GM18508 (cell line): ENCODE measurements at regions not wholly inside any gene's neighbourhood (a gene's known extent, or its start where the extent isn't known, plus 50 kb on each side); places are given as distances from the start of the nearest gene placed in this dataset.

Source experiments
- ATAC-seq: cut with Tn5 transposase; IDR thresholded peaks from one replicate; pipeline ENCODE4 v1.9.1; 2021; ENCODE audit warnings: moderate number of reproducible peaks; ENCODE audit not compliant: insufficient read depth, unreplicated experiment

- ATAC-seq, result no peak
Measured at GRCh38 chr2:4427083-4427482, 723.7 kb downstream of the DCDC2C start.

- no peak for ATAC-seq
Measured at GRCh38 chr2:4445821-4446220, 742.4 kb downstream of the DCDC2C start.

DNA sequence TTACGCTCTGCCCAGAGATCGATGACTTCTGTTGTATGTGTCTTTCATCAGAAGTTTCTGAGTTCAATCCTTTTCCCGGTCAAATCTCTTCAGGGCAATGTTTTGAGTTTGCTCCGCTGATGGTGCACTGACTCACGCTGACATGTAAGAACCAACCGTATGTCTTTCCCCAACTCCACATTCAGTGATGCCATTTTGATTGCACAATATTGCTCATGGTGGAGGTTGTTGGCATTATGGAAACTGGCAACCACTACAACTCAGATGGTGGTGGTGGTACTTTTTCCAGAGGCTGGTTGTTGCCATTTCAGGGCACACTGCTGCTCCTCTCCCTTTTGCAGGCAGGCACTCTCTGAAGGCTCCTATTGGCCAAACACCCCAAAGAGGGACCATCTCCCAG lies 751.5 kb downstream of the DCDC2C start:
- ATAC-seq, result no peak

DNA sequence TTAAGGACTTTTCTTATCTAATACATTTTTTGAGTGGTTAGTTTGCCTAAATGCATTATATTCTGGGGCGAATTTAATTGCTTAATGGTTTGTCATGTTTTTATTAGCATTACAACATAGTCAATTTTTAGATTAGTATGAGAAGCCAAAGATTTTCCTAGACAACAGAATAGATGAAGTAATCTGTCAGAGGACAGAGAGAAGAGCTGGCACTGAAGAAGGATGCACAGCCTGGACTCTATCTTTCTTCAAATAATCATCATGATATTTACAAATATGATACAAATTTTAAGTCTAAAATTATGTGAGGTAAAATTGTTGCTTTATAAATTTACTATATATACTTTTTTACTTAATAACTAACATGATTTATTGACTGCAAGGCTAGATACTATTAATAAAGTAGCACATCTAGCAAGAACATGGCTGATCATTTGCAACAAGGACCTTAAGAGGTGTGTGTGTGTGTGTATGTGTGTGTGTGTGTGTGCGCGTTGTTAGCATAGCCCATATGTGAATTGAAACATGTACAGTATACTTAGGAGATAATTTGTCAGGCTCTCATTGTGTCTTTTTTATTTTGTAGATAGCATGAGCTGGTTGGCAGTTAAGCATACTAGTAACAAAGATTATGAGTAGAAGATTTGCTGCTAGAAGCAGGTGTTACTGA lies 752.2 kb downstream of the DCDC2C start:
- ATAC-seq, result no peak

DNA sequence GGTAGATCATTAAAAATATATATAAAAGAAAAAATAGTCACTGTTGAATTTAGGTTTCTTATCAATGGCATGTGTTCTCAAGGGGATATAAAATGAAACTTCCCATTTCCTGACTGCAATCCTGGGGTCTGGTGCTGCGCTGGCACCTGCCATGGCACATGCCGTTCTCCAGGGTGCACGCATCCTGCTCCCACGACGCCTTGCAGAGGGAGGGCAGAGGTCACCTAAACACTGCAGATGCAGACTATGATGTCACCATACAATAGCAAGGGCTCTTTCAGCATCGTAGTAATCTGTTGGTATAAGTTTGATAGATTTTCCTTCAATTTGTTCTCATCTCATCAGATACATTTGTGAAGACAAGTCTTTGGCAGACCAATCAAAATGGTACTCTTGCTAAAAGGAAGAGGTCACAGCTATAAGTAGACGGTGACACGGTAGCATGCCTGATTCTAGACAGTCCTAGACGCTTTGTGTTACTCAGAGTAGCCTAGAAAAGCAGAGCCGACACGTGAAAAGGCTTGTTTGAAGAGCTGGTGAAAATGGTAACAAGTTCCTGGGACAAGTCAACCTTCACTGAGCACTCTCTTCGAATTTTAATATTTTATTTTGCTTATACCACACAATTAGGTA lies 761.4 kb downstream of the DCDC2C start:
- no peak for ATAC-seq

DNA sequence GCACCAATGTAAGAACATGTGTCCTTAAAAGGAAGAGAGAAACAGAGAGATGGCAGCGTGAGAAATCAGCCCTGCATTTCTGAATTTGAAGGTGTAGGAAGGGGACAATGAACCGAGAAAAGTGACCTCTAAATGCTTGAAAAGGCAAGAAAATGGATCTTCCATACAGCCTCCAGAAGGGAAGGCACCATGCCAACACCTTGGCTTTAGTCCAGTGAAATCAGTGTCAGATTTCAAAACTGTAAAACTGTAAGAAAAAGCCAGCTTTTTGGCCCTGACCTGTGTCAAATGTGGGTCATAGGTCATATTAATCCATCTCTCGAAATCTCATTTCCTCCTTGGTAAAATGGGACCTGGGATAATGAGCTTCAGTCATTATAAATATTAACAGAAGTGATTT lies 762.3 kb downstream of the DCDC2C start:
- no peak for ATAC-seq

DNA sequence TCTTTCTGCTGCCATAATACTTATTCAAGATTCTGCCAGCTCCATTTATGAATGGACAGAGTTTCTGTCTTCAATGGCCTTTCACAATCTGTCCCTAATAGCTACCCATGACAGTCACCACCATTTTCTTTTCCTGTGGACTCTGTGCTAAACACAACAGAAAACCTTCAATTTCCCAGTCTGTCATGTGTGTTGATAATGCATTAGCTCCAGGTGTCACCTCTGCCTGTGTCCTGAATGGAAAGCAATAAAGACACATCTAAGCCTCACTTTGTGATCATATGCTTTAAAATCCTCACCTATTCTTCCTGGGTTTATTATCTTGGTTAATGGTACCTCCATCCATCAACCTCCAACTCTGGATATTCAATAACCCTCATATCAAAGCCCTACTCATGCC lies 772.2 kb downstream of the DCDC2C start:
- ATAC-seq, result no peak

- no peak for ATAC-seq
Measured at GRCh38 chr2:4483050-4483449, 779.7 kb downstream of the DCDC2C start.

- ATAC-seq, result no peak
Measured at GRCh38 chr2:4486971-4487370, 783.6 kb downstream of the DCDC2C start.

DNA sequence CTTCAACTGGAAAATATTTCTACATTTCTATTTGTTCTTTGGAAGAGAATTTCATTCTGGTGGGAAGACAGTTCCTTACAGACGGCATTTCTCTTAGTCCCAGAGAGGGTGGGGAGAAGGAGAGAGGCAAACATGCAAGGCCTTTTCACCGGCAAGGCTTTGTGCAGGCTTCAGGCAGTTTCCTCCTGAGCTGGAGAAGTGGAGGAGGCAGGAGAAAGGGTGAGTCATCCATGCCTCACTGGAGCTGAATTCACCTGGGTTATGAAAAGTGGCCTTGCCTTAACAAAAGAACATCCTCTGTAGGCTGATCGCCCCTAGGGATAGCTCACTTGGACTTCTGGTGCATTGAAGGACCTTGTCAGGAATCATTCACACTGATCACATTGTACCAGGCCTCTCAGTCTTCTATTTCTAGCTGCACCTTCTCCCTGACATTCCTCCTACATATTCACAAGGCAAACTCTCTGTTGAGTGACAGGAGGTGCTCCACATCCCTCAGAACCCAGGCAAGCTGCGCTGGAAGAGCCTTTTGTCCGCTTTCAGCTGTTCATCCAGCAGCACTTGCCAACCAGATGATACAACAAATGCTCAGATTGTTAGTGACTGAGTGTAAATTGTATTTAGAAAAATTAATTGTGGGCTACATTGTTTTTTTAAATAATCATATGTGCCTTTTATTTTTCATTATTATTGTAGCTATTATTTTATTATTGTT lies 796.1 kb downstream of the DCDC2C start:
- ATAC-seq, result no peak

- no peak for ATAC-seq
Measured at GRCh38 chr2:4501525-4501924, 798.1 kb downstream of the DCDC2C start.

DNA sequence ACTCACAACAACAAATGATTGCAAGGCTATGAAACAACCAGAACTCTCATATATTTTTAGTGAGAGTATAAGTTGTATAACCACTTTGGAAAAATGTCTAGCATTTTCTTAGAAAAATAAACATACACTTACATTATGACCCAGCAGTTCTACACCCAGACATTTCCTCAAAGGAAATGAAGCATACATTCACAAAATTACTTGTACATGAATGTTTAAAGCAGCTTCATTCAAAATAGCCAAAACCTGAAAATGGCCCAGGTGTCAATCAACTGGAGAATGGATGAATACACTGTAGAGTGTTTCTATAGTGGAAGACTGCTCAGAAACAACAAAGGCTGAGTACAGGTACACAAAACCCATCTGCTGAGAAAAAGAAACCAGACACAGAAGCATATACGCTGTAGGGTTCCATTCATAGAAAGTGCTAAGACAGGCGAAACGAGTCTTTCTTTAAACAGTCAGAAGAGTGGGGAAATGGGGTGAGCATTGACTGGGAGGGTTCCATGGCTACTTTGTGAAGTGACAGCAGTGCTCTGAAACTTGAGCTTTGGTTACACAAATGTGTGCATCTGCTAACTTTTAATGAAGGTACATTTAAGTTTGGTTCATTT lies 799.0 kb downstream of the DCDC2C start:
- no peak for ATAC-seq

- ATAC-seq, result no peak
Measured at GRCh38 chr2:4507661-4508060, 804.3 kb downstream of the DCDC2C start.

DNA sequence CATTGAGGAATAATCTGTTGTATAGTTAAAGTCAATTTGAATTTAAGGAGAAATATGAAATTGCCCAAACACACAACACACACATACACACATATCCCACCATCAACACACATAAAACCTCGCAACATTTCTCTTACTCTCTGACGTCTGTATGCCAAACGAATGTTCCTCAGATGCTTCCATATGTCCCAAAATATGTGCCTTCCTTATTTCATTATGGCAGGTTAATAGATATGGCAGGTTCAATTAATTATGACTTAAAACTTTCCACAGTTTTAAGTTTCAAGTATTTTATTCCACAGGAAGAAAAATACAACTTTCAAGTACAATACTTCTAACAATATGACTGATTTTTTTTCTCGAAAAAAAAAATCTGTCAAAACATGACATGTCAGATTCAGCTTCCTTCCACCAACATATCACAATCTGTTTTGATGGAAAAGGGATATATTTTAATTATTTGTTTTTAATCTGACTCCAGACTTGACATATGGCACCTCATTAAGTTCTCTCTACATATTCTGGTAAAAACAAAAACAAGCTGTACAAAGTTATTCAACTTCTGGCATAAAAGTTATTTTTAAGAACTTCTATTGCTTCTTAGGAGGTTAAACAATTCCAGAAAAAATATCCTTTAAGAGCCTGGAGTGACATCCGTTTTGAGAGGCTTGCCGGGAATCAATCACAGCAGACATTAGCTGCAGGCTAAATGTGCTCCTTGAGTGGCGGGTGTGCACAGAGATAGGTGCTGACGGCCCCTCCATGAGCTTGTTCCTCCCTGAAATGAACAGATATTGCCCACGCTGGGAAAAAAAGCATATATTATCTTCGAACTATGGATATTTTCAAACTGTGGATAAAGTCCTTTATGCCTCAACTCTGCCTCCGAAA lies 812.7 kb downstream of the DCDC2C start:
- no peak for ATAC-seq

- ATAC-seq, result no peak
Measured at GRCh38 chr2:4518596-4518995, 815.2 kb downstream of the DCDC2C start.

- ATAC-seq, result no peak
Measured at GRCh38 chr2:4522498-4523421, 819.4 kb downstream of the DCDC2C start.

DNA sequence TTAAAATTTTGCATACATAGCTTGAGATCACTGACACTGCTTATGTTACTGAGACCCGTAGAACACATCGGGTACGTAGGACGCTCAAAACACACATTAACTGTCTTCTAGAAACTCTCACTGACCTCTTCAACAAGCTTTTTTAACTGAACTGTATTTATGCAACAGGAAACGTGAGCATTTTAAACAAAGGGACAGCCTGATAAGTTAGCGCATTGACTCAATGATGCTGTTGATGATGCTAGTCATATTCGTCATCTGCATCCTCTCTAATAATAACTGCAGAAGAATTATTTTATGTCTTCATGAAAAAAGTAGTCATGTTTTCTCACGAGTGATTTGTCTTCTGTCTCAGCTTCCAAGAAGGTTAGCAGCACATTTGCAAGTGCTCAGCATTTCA lies 824.0 kb downstream of the DCDC2C start:
- ATAC-seq, result no peak

GRCh38 chr2:4528246-4528645 lies 824.9 kb downstream of the DCDC2C start:
- no peak for ATAC-seq

GRCh38 chr2:4528773-4529172 lies 825.4 kb downstream of the DCDC2C start:
- ATAC-seq, result no peak
